Spinal cord (tissue), 9 donors: ENCODE measurements at regions not wholly inside any gene's neighbourhood (a gene's known extent, or its start where the extent isn't known, plus 50 kb on each side); places are given as distances from the start of the nearest gene placed in this dataset.

Experiments used
- DNase-seq, 6 donors: peaks; one replicate each; pipeline versions ENCODE4 v3.0.0 to v3.0.0-alpha.2; 2013 to 2015; ENCODE audit warnings: low spot score in 6 of 6, low read depth in 4 of 6
- H3K27ac ChIP-seq: one replicate; pipeline ENCODE4 v1.5.1; 2013; ENCODE audit warnings: low read depth, low read length, control low read depth
- H3K27me3 ChIP-seq: one replicate; pipeline ENCODE4 v1.6.1; 2013; ENCODE audit warnings: low read length; ENCODE audit not compliant: control insufficient read depth, insufficient read depth
- H3K36me3 ChIP-seq: one replicate; pipeline ENCODE4 v1.6.1; 2013; ENCODE audit warnings: low read length; ENCODE audit not compliant: control insufficient read depth, insufficient read depth
- H3K4me1 ChIP-seq: one replicate; pipeline ENCODE4 v1.6.1; 2013; ENCODE audit warnings: low read length; ENCODE audit not compliant: control insufficient read depth, insufficient read depth
- H3K4me3 ChIP-seq: one replicate; pipeline ENCODE4 v1.5.1; 2013; ENCODE audit warnings: low read depth, low read length, control low read depth
- H3K9me3 ChIP-seq: one replicate; pipeline ENCODE4 v1.6.1; 2013; ENCODE audit warnings: low read length; ENCODE audit not compliant: control insufficient read depth, insufficient read depth
- WGBS: methylation state at CpG from one replicate; pipeline ENCODE4 v1.1.5; 2013; ENCODE audit warnings: missing lambda C conversion rate; ENCODE audit not compliant: insufficient coverage; 5-methylcytosine and 5-hydroxymethylcytosine counted together
- donor health status: healthy.

- no peaks in the 10 kb centered on the region for H3K4me1 ChIP-seq
- H3K4me3 ChIP-seq: no peak overlapping the region
- DNase-seq: no peak
- 80% methylated on average over 2 of the region's 3 CpGs for WGBS
- no peaks in the 10 kb centered on the region for H3K9me3 ChIP-seq
- H3K27me3 ChIP-seq: no peaks in the 10 kb centered on the region
- no peak overlapping the region for H3K27ac ChIP-seq
- H3K36me3 ChIP-seq: no peaks in the 10 kb centered on the region
Measured at GRCh38 chr5:9888501-9888901, 258.4 kb upstream of the TAS2R1 start.

DNA sequence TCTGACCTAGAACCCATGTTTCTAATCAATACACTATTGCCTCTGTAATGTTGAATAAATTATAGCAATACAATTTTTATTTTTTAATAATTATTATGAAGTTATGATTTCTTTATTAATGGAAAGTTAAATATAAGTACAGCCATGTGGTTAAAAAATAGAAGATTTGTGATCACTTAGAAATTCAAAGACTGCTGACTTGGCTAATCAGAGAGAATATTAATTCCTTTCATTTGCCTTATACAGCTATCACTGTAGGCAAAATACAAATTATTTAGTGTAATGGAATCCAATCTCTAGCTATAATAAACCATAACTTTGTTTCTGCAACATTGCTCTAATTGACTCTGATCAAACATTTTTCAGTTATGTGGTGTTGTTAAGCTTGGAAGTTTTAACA, 255.0 kb upstream of the TAS2R1 start:
- no peaks in the 10 kb centered on the region for H3K9me3 ChIP-seq
- no peak for DNase-seq
- no peaks in the 10 kb centered on the region for H3K36me3 ChIP-seq
- H3K4me3 ChIP-seq: no peak overlapping the region
- H3K27ac ChIP-seq: no peak overlapping the region
- H3K4me1 ChIP-seq: no peaks in the 10 kb centered on the region
- no peaks in the 10 kb centered on the region for H3K27me3 ChIP-seq

GRCh38 chr5:9878206-9878605, 248.1 kb upstream of the TAS2R1 start:
- no peaks in the 10 kb centered on the region for H3K27me3 ChIP-seq
- no peak overlapping the region for H3K27ac ChIP-seq
- WGBS: no CpG with 5 or more reads among the region's 5 CpGs
- H3K36me3 ChIP-seq: no peaks in the 10 kb centered on the region
- no peaks in the 10 kb centered on the region for H3K4me1 ChIP-seq
- H3K9me3 ChIP-seq: no peaks in the 10 kb centered on the region
- no peak for DNase-seq
- H3K4me3 ChIP-seq: no peak overlapping the region

DNA sequence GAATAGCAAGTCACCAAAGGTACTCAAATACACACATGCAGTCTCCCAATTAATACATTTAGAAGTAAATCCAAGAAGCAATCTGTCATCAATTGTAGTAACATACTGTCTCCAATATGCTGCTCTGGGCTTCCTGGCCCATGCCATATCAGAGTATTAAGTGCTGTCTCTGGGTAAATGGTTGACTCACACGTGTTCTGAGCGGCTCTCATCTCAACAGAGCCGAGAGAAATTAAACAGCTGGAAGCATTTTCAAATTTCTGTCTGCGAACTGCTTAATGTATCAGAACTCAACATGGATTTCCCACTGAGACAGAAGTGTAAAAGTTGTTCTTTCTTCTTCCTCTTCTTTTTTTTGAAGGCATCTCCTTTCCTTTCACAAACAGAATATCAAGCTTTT, 247.3 kb upstream of the TAS2R1 start:
- Histone ChIP-seq H3K27me3 (no peaks in the 10 kb centered on the region), H3K9me3 (no peaks in the 10 kb centered on the region), H3K27ac (no peak overlapping the region), H3K4me3 (no peak overlapping the region), H3K36me3 (no peaks in the 10 kb centered on the region), H3K4me1 (no peaks in the 10 kb centered on the region)
- DNase-seq: peak in 3 of 6 donors; percentile 4 to 74 (median 22)
- 56% methylated on average over 3 of the region's 4 CpGs for WGBS

DNA sequence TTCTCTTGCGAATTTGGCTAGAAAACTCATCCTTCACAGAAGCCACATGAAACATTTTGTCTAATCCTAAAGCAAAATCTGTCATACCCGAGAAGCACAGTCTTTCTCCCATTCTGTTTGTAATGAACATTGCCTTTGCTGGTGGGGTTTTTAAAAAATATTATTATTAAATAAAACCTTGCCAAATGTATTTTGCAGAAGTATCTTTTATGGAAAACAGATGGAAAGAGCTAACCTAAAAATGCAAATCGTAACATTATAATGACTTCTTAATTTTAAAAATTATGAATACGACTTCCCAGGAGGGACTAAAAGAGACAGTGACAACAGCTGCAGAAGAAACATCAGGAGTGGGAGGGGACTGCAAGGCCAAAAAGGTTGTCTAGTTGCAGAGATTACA, 246.3 kb upstream of the TAS2R1 start:
- no peaks in the 10 kb centered on the region for H3K4me1 ChIP-seq
- 100% methylated on average over 1 of the region's 4 CpGs for WGBS
- no peak for DNase-seq

GRCh38 chr5:9869616-9870288, 239.6 kb upstream of the TAS2R1 start:
- Histone ChIP-seq H3K4me3 (no peak overlapping the region), H3K9me3 (peaks cover 5% of the 10 kb centered on the region), H3K36me3 (no peaks in the 10 kb centered on the region), H3K27me3 (no peaks in the 10 kb centered on the region), H3K27ac (no peak overlapping the region), H3K4me1 (no peaks in the 10 kb centered on the region)
- DNase-seq: no peak
- WGBS: 94% methylated on average over 1 of the region's 2 CpGs

More for the DNA sequence above, 246.3 kb upstream of the TAS2R1 start:
- Histone ChIP-seq H3K4me3 (no peak overlapping the region), H3K27ac (no peak overlapping the region), H3K36me3 (no peaks in the 10 kb centered on the region), H3K9me3 (no peaks in the 10 kb centered on the region), H3K27me3 (no peaks in the 10 kb centered on the region)

- Histone ChIP-seq H3K4me1 (no peaks in the 10 kb centered on the region), H3K9me3 (peaks cover 5% of the 10 kb centered on the region), H3K27ac (no peak overlapping the region), H3K27me3 (no peaks in the 10 kb centered on the region), H3K36me3 (no peaks in the 10 kb centered on the region), H3K4me3 (no peak overlapping the region)
- WGBS: no CpG with 5 or more reads among the region's 1 CpG
- DNase-seq: no peak
Measured at GRCh38 chr5:9865574-9865973, 235.4 kb upstream of the TAS2R1 start.

GRCh38 chr5:9864791-9865190, 234.6 kb upstream of the TAS2R1 start:
- no peak for DNase-seq
- Histone ChIP-seq H3K27me3 (no peaks in the 10 kb centered on the region), H3K4me3 (no peak overlapping the region), H3K9me3 (peaks cover 5% of the 10 kb centered on the region), H3K27ac (no peak overlapping the region), H3K4me1 (no peaks in the 10 kb centered on the region), H3K36me3 (no peaks in the 10 kb centered on the region)
- 94% methylated on average over 3 of the region's 3 CpGs for WGBS

- Histone ChIP-seq H3K9me3 (peaks cover 5% of the 10 kb centered on the region), H3K27me3 (no peaks in the 10 kb centered on the region), H3K4me1 (no peaks in the 10 kb centered on the region), H3K27ac (no peak overlapping the region), H3K36me3 (no peaks in the 10 kb centered on the region), H3K4me3 (no peak overlapping the region)
- WGBS: 96% methylated on average over 5 of the region's 6 CpGs
- DNase-seq: no peak
Measured at GRCh38 chr5:9863486-9863885, 233.3 kb upstream of the TAS2R1 start.

GRCh38 chr5:9861666-9862256, 231.6 kb upstream of the TAS2R1 start:
- Histone ChIP-seq H3K4me3 (no peak overlapping the region), H3K27me3 (no peaks in the 10 kb centered on the region), H3K9me3 (peaks cover 2% of the 10 kb centered on the region), H3K36me3 (no peaks in the 10 kb centered on the region), H3K27ac (no peak overlapping the region), H3K4me1 (no peaks in the 10 kb centered on the region)
- DNase-seq: peak in 1 of 6 donors; percentile 27
- WGBS: 63% methylated on average over 5 of the region's 8 CpGs
